Peyer's patch (tissue), 4 donors: ENCODE measurements at regions not wholly inside any gene's neighbourhood (a gene's known extent, or its start where the extent isn't known, plus 50 kb on each side); places are given as distances from the start of the nearest gene placed in this dataset.

Experiments
- CTCF ChIP-seq, 6 experiments: fragments of 450-650 bp in 4 of 6; fragments of 200-600 bp in 2 of 6; sonication (generic) in 1 of 6; IDR thresholded peaks; one replicate each; pipeline ENCODE4 v1.5.1; 2017 to 2019; ENCODE audit warnings: antibody characterized with exemption in 6 of 6, mild to moderate bottlenecking in 3 of 6, moderate library complexity in 1 of 6
- POLR2A ChIP-seq, 2 donors: fragments of 450-650 bp; IDR thresholded peaks; one replicate each; pipeline ENCODE4 v1.5.1; 2017; ENCODE audit warnings: antibody characterized with exemption in 2 of 2, mild to moderate bottlenecking in 2 of 2, moderate library complexity in 2 of 2

- TF ChIP-seq CTCF (IDR thresholded peaks at IDR 0.05) (no peak), POLR2A (IDR thresholded peaks at IDR 0.05) (no peak)
These were observed 402.3 kb downstream of the DNAJB9 start for GRCh38 chr7:108972004-108972403.
